K562 (cell line): ENCODE measurements at regions not wholly inside any gene's neighbourhood (a gene's known extent, or its start where the extent isn't known, plus 50 kb on each side); places are given as distances from the start of the nearest gene placed in this dataset.

ENCODE experiments used
- ATAC-seq: fragments of 200-7000 bp; cut with Tn5 transposase; 3 replicates; pipeline ENCODE4 v1.9.1; 2020; ENCODE audit warnings: moderate library complexity
- BruUV-seq: library from RNA; stranded (reverse); fragments of 400-500 nt; replicated peaks from 2 replicates; lab custom pipeline; 2021; lab: Mats Ljungman, UMichigan
- CTCF ChIA-PET: fragments of 300-600 bp; formaldehyde crosslinking; extraction: SDS; loops from one replicate; lab custom pipeline; 2021; ENCODE audit warnings: low intra/inter-chr PET ratio; lab: Yijun Ruan, JAX
- POLR2A ChIA-PET: fragments of 300-600, 350-650 bp; sonication (Branson Sonifier 250); formaldehyde crosslinking; extraction: SDS; loops from one replicate; lab custom pipeline; 2021; ENCODE audit warnings: antibody characterized with exemption, inconsistent platforms; lab: Yijun Ruan, JAX
- DNase-seq, 4 experiments: peaks; one replicate each; pipeline versions ENCODE4 v3.0.0 to v3.0.0-alpha.2; 2011 to 2018; ENCODE audit warnings: low spot score in 3 of 4, mixed read lengths in 3 of 4; ENCODE audit errors: extremely low read depth in 1 of 4
- FAIRE-seq: peaks from 2 replicates; lab custom pipeline; 2011; peaks lifted over from hg19 to GRCh38; lab: Jason Lieb, UNC
- H2AFZ ChIP-seq: 2 replicates; pipeline ENCODE4 v1.6.0; 2011; ENCODE audit warnings: low read depth, low read length, control low read depth, inconsistent platforms
- H3K27ac ChIP-seq: fragments of 200-600 bp; 3 replicates; pipeline ENCODE4 v1.8.0; 2011; ENCODE audit warnings: low read depth, mild to moderate bottlenecking, control low read depth, inconsistent platforms, low read length, moderate library complexity, mixed read lengths; ENCODE audit errors: extremely low read depth
- H3K27me3 ChIP-seq, 2 experiments: fragments of 300-600 bp in 1 of 2; 2 replicates in 1 of 2; 3 replicates in 1 of 2; pipeline versions ENCODE4 v1.6.0 to v1.8.0; 2011; ENCODE audit warnings: inconsistent platforms in 2 of 2, low read length in 2 of 2, mild to moderate bottlenecking in 1 of 2, mixed read lengths in 1 of 2, moderate library complexity in 1 of 2; ENCODE audit not compliant: control insufficient read depth in 2 of 2, insufficient read depth in 2 of 2
- H3K36me3 ChIP-seq: fragments of 300-600 bp; 3 replicates; pipeline ENCODE4 v1.8.0; 2011; ENCODE audit warnings: mild to moderate bottlenecking, low read length, inconsistent platforms; ENCODE audit not compliant: control insufficient read depth, insufficient read depth
- H3K4me1 ChIP-seq, 2 experiments: fragments of 200-600 bp in 1 of 2; replicated peaks in 1 of 2; 2 replicates in 1 of 2; 3 replicates in 1 of 2; pipeline versions ENCODE4 v1.5.1 to v1.8.0; 2011; ENCODE audit warnings: inconsistent platforms in 2 of 2, low read length in 2 of 2, mild to moderate bottlenecking in 1 of 2, mixed read lengths in 1 of 2, moderate library complexity in 1 of 2; ENCODE audit not compliant: control insufficient read depth in 2 of 2, insufficient read depth in 2 of 2
- H3K4me2 ChIP-seq: 2 replicates; pipeline ENCODE4 v1.6.1; 2011; ENCODE audit warnings: low read length, control low read depth, inconsistent platforms, mixed read lengths; ENCODE audit not compliant: insufficient read depth
- H3K4me3 ChIP-seq: fragments of 200-600 bp; sonication (generic), shearing (Covaris generic); 2 replicates; pipeline ENCODE4 v1.5.1; 2016; ENCODE audit warnings: control low read depth, inconsistent platforms
- H3K79me2 ChIP-seq: fragments of 200-600 bp; 3 replicates; pipeline ENCODE4 v1.8.0; 2011; ENCODE audit warnings: low read length, inconsistent platforms; ENCODE audit not compliant: control insufficient read depth, insufficient read depth
- H3K9ac ChIP-seq, 2 experiments: 2 replicates each; pipeline versions ENCODE4 v1.6.0 to v1.6.1; 2011; ENCODE audit warnings: low read depth in 2 of 2, low read length in 2 of 2, control low read depth in 1 of 2, inconsistent platforms in 1 of 2, mild to moderate bottlenecking in 1 of 2, mixed read lengths in 1 of 2; ENCODE audit not compliant: insufficient read depth in 1 of 2
- H3K9me1 ChIP-seq: one replicate; pipeline ENCODE4 v1.6.0; 2011; ENCODE audit warnings: inconsistent platforms, mild to moderate bottlenecking, low read length, moderate library complexity; ENCODE audit not compliant: control insufficient read depth, insufficient read depth
- H3K9me3 ChIP-seq: replicated peaks from 2 replicates; pipeline ENCODE4 v1.5.1; 2011; ENCODE audit warnings: low read depth, low read length, inconsistent platforms; ENCODE audit not compliant: control insufficient read depth, insufficient read depth
- H4K20me1 ChIP-seq: replicated peaks from 2 replicates; pipeline ENCODE4 v1.6.1; 2011; ENCODE audit warnings: low read length, inconsistent platforms, mixed read lengths; ENCODE audit not compliant: control insufficient read depth, insufficient read depth
- EHMT2 ChIP-seq: fragments of 450-650 bp; IDR thresholded peaks from 2 replicates; pipeline ENCODE4 v1.6.1; 2018; ENCODE audit warnings: antibody characterized with exemption
- ELF4 ChIP-seq: fragments of 450-650 bp; formaldehyde crosslinking; IDR thresholded peaks from 2 replicates; pipeline ENCODE4 v1.4.0; 2022; ENCODE audit warnings: missing genetic modification characterization
- GABPB2 ChIP-seq: fragments of 250-450 bp; sonication (Bioruptor Pico); conservative IDR thresholded peaks from 2 replicates; pipeline ENCODE4 v1.5.1; 2021; ENCODE audit warnings: mild to moderate bottlenecking
- HIVEP1 ChIP-seq: fragments of 250-450 bp; sonication (Bioruptor Pico); IDR thresholded peaks from 2 replicates; pipeline ENCODE4 v1.4.0; 2020; ENCODE audit warnings: mild to moderate bottlenecking
- HOXB6 ChIP-seq: fragments of 250-450 bp; sonication (Bioruptor Pico); IDR thresholded peaks from 2 replicates; pipeline ENCODE4 v1.5.1; 2022; ENCODE audit warnings: mild to moderate bottlenecking, borderline replicate concordance
- PCBP2 ChIP-seq: fragments of 200-400 bp; formaldehyde crosslinking; IDR thresholded peaks from 2 replicates; pipeline ENCODE4 v1.6.1; 2018; ENCODE audit warnings: low read length, low read depth, mild to moderate bottlenecking, moderate library complexity; ENCODE audit not compliant: poor library complexity, severe bottlenecking
- RAD21 ChIP-seq, 2 experiments: fragments of 250-450 bp in 1 of 2; fragments of 450-650 bp in 1 of 2; sonication (Bioruptor Pico) in 1 of 2; formaldehyde crosslinking in 1 of 2; IDR thresholded peaks in 1 of 2; conservative IDR thresholded peaks in 1 of 2; 2 replicates each; pipeline versions ENCODE4 v1.4.0 to v1.8.0; 2020 to 2022; ENCODE audit warnings: mild to moderate bottlenecking in 2 of 2, moderate library complexity in 1 of 2
- RUNX1 ChIP-seq: sonication (generic); IDR thresholded peaks from 2 replicates; pipeline ENCODE4 v1.6.1; 2016; ENCODE audit warnings: antibody characterized with exemption, low read depth
- SRF ChIP-seq, 2 experiments: fragments of 250-450, 450-650 bp in 1 of 2; sonication (Bioruptor Pico) in 1 of 2; sonication (generic) in 1 of 2; formaldehyde crosslinking; IDR thresholded peaks; 2 replicates each; pipeline versions ENCODE4 v1.5.0 to v1.5.1; 2020 to 2022; ENCODE audit warnings: mild to moderate bottlenecking in 1 of 2, missing genetic modification reagents in 1 of 2
- TEAD4 ChIP-seq, 2 experiments: sonication (generic) in 1 of 2; formaldehyde crosslinking in 1 of 2; IDR thresholded peaks; 2 replicates each; pipeline versions ENCODE4 v1.6.1 to v1.8.0; 2012 to 2022; ENCODE audit warnings: borderline replicate concordance in 1 of 2, inconsistent platforms in 1 of 2, low read length in 1 of 2, mild to moderate bottlenecking in 1 of 2, missing genetic modification reagents in 1 of 2
- TRIM28 ChIP-seq: fragments of 450-650 bp; IDR thresholded peaks from 2 replicates; pipeline ENCODE4 v1.6.1; 2017
- U2AF2 ChIP-seq: fragments of 200-400 bp; formaldehyde crosslinking; optimal IDR thresholded peaks from 2 replicates; pipeline ENCODE3; 2017; ENCODE audit warnings: low read depth, mild to moderate bottlenecking, low read length
- ZBTB43 ChIP-seq: sonication (generic); formaldehyde crosslinking; IDR thresholded peaks from 2 replicates; pipeline ENCODE4 v1.8.0; 2023; ENCODE audit warnings: mild to moderate bottlenecking, missing genetic modification reagents
- ZBTB8A ChIP-seq: fragments of 450-650 bp; IDR thresholded peaks from 2 replicates; pipeline ENCODE4 v1.6.1; 2018; ENCODE audit warnings: mild to moderate bottlenecking, moderate library complexity; ENCODE audit not compliant: partially characterized antibody
- ZNF24 ChIP-seq: fragments of 450-650 bp; IDR thresholded peaks from 2 replicates; pipeline ENCODE4 v1.6.1; 2016
- ZNF316 ChIP-seq: fragments of 450-650 bp; IDR thresholded peaks from 2 replicates; pipeline ENCODE4 v1.6.1; 2016
- ZNF778 ChIP-seq: fragments of 450-650 bp; formaldehyde crosslinking; IDR thresholded peaks from 2 replicates; pipeline ENCODE4 v1.4.0; 2020; ENCODE audit warnings: mild to moderate bottlenecking, moderate library complexity
- WGBS: fragments of 100-300 bp; shearing (Covaris generic); methylation state at CpG from one replicate; pipeline ENCODE4 v1.1.6; 2016; ENCODE audit warnings: low coverage, mixed read lengths; ENCODE audit not compliant: insufficient coverage; ENCODE audit errors: missing lambda C conversion rate; 5-methylcytosine and 5-hydroxymethylcytosine counted together
- in situ Hi-C: fragments of 300-500 bp; cut with MboI; formaldehyde crosslinking; loops from 4 replicates; pipeline ENCODE4 v1.15.0; 2018; ENCODE audit warnings: inconsistent platforms, mixed read lengths
- intact Hi-C: fragments of 100-400 bp; cut with micrococcal nuclease; formaldehyde crosslinking; loops from 2 replicates; pipeline ENCODE4 v1.14.2; 2022

DNA sequence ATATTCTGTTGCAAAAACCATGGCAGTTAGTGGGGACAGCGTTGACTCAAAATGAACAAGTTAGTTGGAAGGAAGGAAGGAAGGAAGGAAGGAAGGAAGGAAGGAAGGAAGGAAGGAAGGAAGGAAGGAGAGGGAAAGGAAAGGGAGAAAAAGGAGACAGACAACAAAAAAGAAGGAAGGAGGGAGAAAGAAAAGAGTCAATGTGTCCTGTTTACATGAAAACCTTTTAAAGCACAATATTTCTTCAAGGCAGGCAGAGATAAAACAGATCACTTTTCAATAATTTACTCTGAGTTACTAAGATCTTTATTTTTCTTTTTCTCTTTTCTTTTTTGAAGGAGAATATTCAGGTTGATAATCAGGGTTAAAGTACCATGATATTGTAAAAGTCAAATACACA lies 99.4 kb downstream of the CCER1 start:
- in situ Hi-C loops: no loop called here
- Histone ChIP-seq H3K4me3 (no peak overlapping the region), H3K9me1 (no peaks in the 10 kb centered on the region), H3K4me1 (no peaks in the 10 kb centered on the region), H3K36me3 (no peaks in the 10 kb centered on the region), H3K27me3 (no peaks in the 10 kb centered on the region), H3K4me2 (no peak overlapping the region), H4K20me1 (no peaks in the 10 kb centered on the region), H2AFZ (no peak overlapping the region), H3K9me3 (no peaks in the 10 kb centered on the region), H3K27ac (no peak overlapping the region), H3K9ac (no peak overlapping the region)
- no TSS peak for BruUV-seq
- ChIA-PET CTCF (no interaction called here), POLR2A (no interaction called here)
- DNase-seq: no peak
- FAIRE-seq: no peak
- WGBS: 0% methylated on average over 1 of the region's 1 CpG
- intact Hi-C loops: no loop called here
- TF ChIP-seq ZBTB8A (no peak), PCBP2 (peak; percentile 79), ZNF316 (no peak)
- TF ChIP-seq, all 486 proteins: peak for 1
- no peaks in the 10 kb centered on the region for H3K79me2 ChIP-seq
- no peak for ATAC-seq

- peak in 2 of 4 experiments; percentile 7 to 16 for DNase-seq
- WGBS: 3% methylated on average over 8 of the region's 8 CpGs
- intact Hi-C loops: no loop called here
- H3K9me3 ChIP-seq: no peaks in the 10 kb centered on the region
- no peak overlapping the region for H3K4me3 ChIP-seq
- no peaks in the 10 kb centered on the region for H4K20me1 ChIP-seq
- no peak overlapping the region for H3K27ac ChIP-seq
- H3K9me1 ChIP-seq: no peaks in the 10 kb centered on the region
- H3K4me2 ChIP-seq: no peak overlapping the region
- ChIA-PET CTCF (interaction anchor here (0.6 kb wide), 1 partner anchor 346 kb away, joined by 3 read pairs; no protein-coding TSS in a partner anchor), POLR2A (no interaction called here)
- in situ Hi-C loops: no loop called here
- H3K9ac ChIP-seq: no peak overlapping the region
- ATAC-seq: no peak
- H3K4me1 ChIP-seq: no peaks in the 10 kb centered on the region
- no peaks in the 10 kb centered on the region for H3K79me2 ChIP-seq
- H3K27me3 ChIP-seq: no peaks in the 10 kb centered on the region
- no TSS peak for BruUV-seq
- H3K36me3 ChIP-seq: no peaks in the 10 kb centered on the region
- no peak overlapping the region for H2AFZ ChIP-seq
- no peak for FAIRE-seq
- no peak for TF ChIP-seq ZBTB43
- TF ChIP-seq RUNX1: no peak
- no peak for TF ChIP-seq HOXB6 (CRISPR knock-in tag)
- no peak for TF ChIP-seq U2AF2
- no peak for TF ChIP-seq ZNF24
- TF ChIP-seq GABPB2 (CRISPR knock-in tag): no peak
- no peak for TF ChIP-seq TEAD4 (IDR thresholded peaks at IDR 0.05; ENCODE audit: low read length)
- TF ChIP-seq TEAD4 (CRISPR knock-in tag; IDR thresholded peaks at IDR 0.05; ENCODE audit: borderline replicate concordance): no peak
- TF ChIP-seq HIVEP1: no peak
- TF ChIP-seq RAD21 (CRISPR knock-in tag; conservative IDR thresholded peaks at IDR 0.05 in 1 of 2, IDR thresholded peaks at IDR 0.05 in 1 of 2): peak in 1 of 2 experiments; percentile 51; a peak in 3 of 4 replicates
- TF ChIP-seq ZNF778 (CRISPR knock-in tag): no peak
- TF ChIP-seq TRIM28: no peak
- no peak for TF ChIP-seq ELF4 (CRISPR knock-in tag)
- TF ChIP-seq EHMT2: no peak
- TF ChIP-seq SRF (CRISPR knock-in tag; IDR thresholded peaks at IDR 0.05): peak in 1 of 2 experiments; percentile 82; a peak in 1 of 4 replicates
These were observed 100.8 kb downstream of the CCER1 start for GRCh38 chr12:90854136-90854689.
